CD1c-positive myeloid dendritic cell (primary cell): ENCODE measurements at regions not wholly inside any gene's neighbourhood (a gene's known extent, or its start where the extent isn't known, plus 50 kb on each side); places are given as distances from the start of the nearest gene placed in this dataset.
"Not testable (repeated sequence)": the region's sequence is repeated elsewhere in the genome, so short reads cannot be mapped to it uniquely, and the experiment has no call there.

Source experiments
- DNase-seq: peaks from one replicate; pipeline ENCODE4 v3.0.0-alpha.2; 2016; ENCODE audit errors: extremely low spot score

- DNase-seq: no peak
Measured at GRCh38 chr7:10468908-10469307, 504.8 kb upstream of the PHF14 start.

- no peak for DNase-seq
Measured at GRCh38 chr7:10469476-10469875, 504.2 kb upstream of the PHF14 start.

GRCh38 chr7:10471280-10472058 lies 502.2 kb upstream of the PHF14 start:
- no peak for DNase-seq

- no peak for DNase-seq
Measured at GRCh38 chr7:10472115-10472514, 501.6 kb upstream of the PHF14 start.

- no peak for DNase-seq
Measured at GRCh38 chr7:10473569-10473968, 500.1 kb upstream of the PHF14 start.

GRCh38 chr7:10474048-10474447 lies 499.6 kb upstream of the PHF14 start:
- no peak for DNase-seq

- no peak for DNase-seq
Measured at GRCh38 chr7:10475940-10476641, 497.6 kb upstream of the PHF14 start.

- DNase-seq: no peak
Measured at GRCh38 chr7:10476642-10477041, 497.0 kb upstream of the PHF14 start.

- no peak for DNase-seq
Measured at GRCh38 chr7:10483671-10484070, 490.0 kb upstream of the PHF14 start.

- no peak for DNase-seq
Measured at GRCh38 chr7:10484767-10485166, 488.9 kb upstream of the PHF14 start.

GRCh38 chr7:10501206-10501884 lies 472.3 kb upstream of the PHF14 start:
- not testable (repeated sequence) for DNase-seq

GRCh38 chr7:10507032-10507431 lies 466.6 kb upstream of the PHF14 start:
- DNase-seq: no peak

GRCh38 chr7:10521306-10521705 lies 452.4 kb upstream of the PHF14 start:
- no peak for DNase-seq

GRCh38 chr7:10533429-10533828 lies 440.2 kb upstream of the PHF14 start:
- not testable (repeated sequence) for DNase-seq

GRCh38 chr7:10536561-10536960 lies 437.1 kb upstream of the PHF14 start:
- DNase-seq: no peak

GRCh38 chr7:10537764-10538163 lies 435.9 kb upstream of the PHF14 start:
- no peak for DNase-seq

GRCh38 chr7:10557375-10557774 lies 416.3 kb upstream of the PHF14 start:
- DNase-seq: no peak

GRCh38 chr7:10560497-10560896 lies 413.2 kb upstream of the PHF14 start:
- no peak for DNase-seq

GRCh38 chr7:10568891-10569290 lies 404.8 kb upstream of the PHF14 start:
- no peak for DNase-seq

GRCh38 chr7:10571759-10572158 lies 401.9 kb upstream of the PHF14 start:
- no peak for DNase-seq

GRCh38 chr7:10577866-10578374 lies 395.8 kb upstream of the PHF14 start:
- DNase-seq: no peak

- no peak for DNase-seq
Measured at GRCh38 chr7:10579561-10579960, 394.1 kb upstream of the PHF14 start.

GRCh38 chr7:10584886-10585285 lies 388.8 kb upstream of the PHF14 start:
- DNase-seq: no peak
